GM23338 (cell line): ENCODE measurements at regions not wholly inside any gene's neighbourhood (a gene's known extent, or its start where the extent isn't known, plus 50 kb on each side); places are given as distances from the start of the nearest gene placed in this dataset.

Experiments
- ATAC-seq: fragments of 200-7000 bp; cut with Tn5 transposase; 3 replicates; pipeline ENCODE4 v1.9.1; 2020
- DNase-seq: peaks from one replicate; pipeline ENCODE4 v3.0.0-alpha.2; 2015; ENCODE audit warnings: low spot score
- H2AFZ ChIP-seq: fragments of 200-600 bp; sonication (generic); 2 replicates; pipeline ENCODE4 v1.8.0; 2016; ENCODE audit warnings: antibody characterized with exemption, mild to moderate bottlenecking, moderate library complexity
- H3F3A ChIP-seq: fragments of 200-600 bp; sonication (generic); replicated peaks from 2 replicates; pipeline ENCODE4 v1.8.0; 2017; ENCODE audit warnings: antibody characterized with exemption, mixed run types, low read depth
- H3K27ac ChIP-seq: fragments of 200-600 bp; sonication (generic); 2 replicates; pipeline ENCODE4 v1.6.1; 2016; ENCODE audit warnings: low read depth
- H3K27me3 ChIP-seq: fragments of 200-600 bp; sonication (generic); 2 replicates; pipeline ENCODE4 v1.8.0; 2016; ENCODE audit warnings: mild to moderate bottlenecking, mixed run types, moderate library complexity; ENCODE audit not compliant: insufficient read depth
- H3K36me3 ChIP-seq: fragments of 200-600 bp; sonication (generic); 2 replicates; pipeline ENCODE4 v1.8.0; 2016; ENCODE audit warnings: mild to moderate bottlenecking; ENCODE audit not compliant: insufficient read depth
- H3K4me1 ChIP-seq: fragments of 200-600 bp; sonication (generic); 2 replicates; pipeline ENCODE4 v1.8.0; 2016; ENCODE audit warnings: mild to moderate bottlenecking, moderate library complexity; ENCODE audit not compliant: insufficient read depth
- H3K4me2 ChIP-seq: fragments of 200-600 bp; sonication (generic); 2 replicates; pipeline ENCODE4 v1.7.1; 2017; ENCODE audit warnings: mixed run types
- H3K4me3 ChIP-seq: fragments of 200-600 bp; sonication (generic); 2 replicates; pipeline ENCODE4 v1.6.1; 2016; ENCODE audit warnings: mixed run types
- H3K79me2 ChIP-seq: fragments of 200-600 bp; sonication (generic); replicated peaks from 2 replicates; pipeline ENCODE4 v1.8.0; 2017; ENCODE audit warnings: mild to moderate bottlenecking; ENCODE audit not compliant: insufficient read depth
- H3K9me2 ChIP-seq: fragments of 200-600 bp; sonication (generic); 2 replicates; pipeline ENCODE4 v1.8.0; 2017; ENCODE audit not compliant: insufficient read depth
- H4K20me1 ChIP-seq: fragments of 200-600 bp; sonication (generic); replicated peaks from 2 replicates; pipeline ENCODE4 v1.8.0; 2017; ENCODE audit warnings: mild to moderate bottlenecking; ENCODE audit not compliant: insufficient read depth
- H3K27ac Mint-ChIP-seq: 2 replicates; pipeline ENCODE4 v1.8.0; 2020; ENCODE audit warnings: inconsistent platforms, mild to moderate bottlenecking, moderate library complexity, mixed read lengths
- H3K27me3 Mint-ChIP-seq: 3 replicates; pipeline ENCODE4 v1.8.0; 2022; ENCODE audit warnings: low read depth, mild to moderate bottlenecking, moderate library complexity, mixed read lengths, inconsistent platforms; ENCODE audit not compliant: insufficient read depth, poor library complexity
- H3K36me3 Mint-ChIP-seq: 3 replicates; pipeline ENCODE4 v1.8.0; 2021; ENCODE audit warnings: low read depth, mild to moderate bottlenecking, inconsistent platforms, moderate library complexity, mixed read lengths
- H3K4me1 Mint-ChIP-seq: 3 replicates; pipeline ENCODE4 v1.8.0; 2020; ENCODE audit warnings: mild to moderate bottlenecking, inconsistent platforms, mixed read lengths
- H3K4me3 Mint-ChIP-seq: 3 replicates; pipeline ENCODE4 v1.8.0; 2021; ENCODE audit warnings: moderate library complexity, mild to moderate bottlenecking, inconsistent platforms, mixed read lengths
- H3K9me3 Mint-ChIP-seq: 3 replicates; pipeline ENCODE4 v1.8.0; 2020; ENCODE audit warnings: moderate library complexity, mild to moderate bottlenecking, inconsistent platforms, mixed read lengths
- CREB1 ChIP-seq: fragments of 250-450 bp; sonication (Bioruptor Pico); IDR thresholded peaks from 2 replicates; pipeline ENCODE4 v1.5.0; 2020; ENCODE audit warnings: low read depth, mild to moderate bottlenecking, moderate library complexity
- CTCF ChIP-seq, 2 experiments: fragments of 200-600 bp in 1 of 2; sonication (generic) in 1 of 2; conservative IDR thresholded peaks; 2 replicates each; pipeline versions ENCODE4 v1.5.1 to v1.6.1; 2016 to 2017; ENCODE audit warnings: antibody characterized with exemption in 2 of 2, low read depth in 2 of 2, mild to moderate bottlenecking in 2 of 2, moderate library complexity in 1 of 2
- ETS1 ChIP-seq: IDR thresholded peaks from 2 replicates; pipeline ENCODE4 v1.6.1; 2016; ENCODE audit warnings: antibody characterized with exemption
- EZH2 ChIP-seq: fragments of 200-600 bp; sonication (generic); IDR thresholded peaks from one replicate; pipeline ENCODE4 v1.8.0; 2017; ENCODE audit warnings: antibody characterized with exemption, mild to moderate bottlenecking, low read depth; ENCODE audit not compliant: unreplicated experiment
- EZH2phosphoT487 ChIP-seq: fragments of 200-600 bp; sonication (generic); IDR thresholded peaks from one replicate; pipeline ENCODE4 v1.8.1; 2018; ENCODE audit warnings: antibody characterized with exemption; ENCODE audit not compliant: unreplicated experiment
- JUNB ChIP-seq: IDR thresholded peaks from one replicate; pipeline ENCODE4 v1.6.1; 2016; ENCODE audit warnings: antibody characterized with exemption; ENCODE audit not compliant: unreplicated experiment
- NANOG ChIP-seq: IDR thresholded peaks from 2 replicates; pipeline ENCODE4 v1.6.1; 2016; ENCODE audit warnings: antibody characterized with exemption, borderline replicate concordance
- POLR2AphosphoS5 ChIP-seq: IDR thresholded peaks from 2 replicates; pipeline ENCODE4 v1.6.1; 2016; ENCODE audit warnings: antibody characterized with exemption, low read depth
- REST ChIP-seq: IDR thresholded peaks from one replicate; pipeline ENCODE4 v1.6.1; 2018; ENCODE audit warnings: antibody characterized with exemption; ENCODE audit not compliant: unreplicated experiment
- STAT1 ChIP-seq: IDR thresholded peaks from one replicate; pipeline ENCODE4 v1.6.1; 2016; ENCODE audit warnings: antibody characterized with exemption; ENCODE audit not compliant: unreplicated experiment
- ZNF114 ChIP-seq: fragments of 250-450 bp; sonication (Bioruptor Pico); IDR thresholded peaks from 2 replicates; pipeline ENCODE4 v1.5.0; 2020; ENCODE audit warnings: mild to moderate bottlenecking, moderate library complexity
- ZNF331 ChIP-seq: fragments of 250-450 bp; sonication (Bioruptor Pico); IDR thresholded peaks from 2 replicates; pipeline ENCODE4 v1.5.0; 2020; ENCODE audit warnings: low read depth, mild to moderate bottlenecking, moderate library complexity
- ZNF462 ChIP-seq: fragments of 250-450 bp; sonication (Bioruptor Pico); IDR thresholded peaks from 2 replicates; pipeline ENCODE4 v1.5.0; 2020; ENCODE audit warnings: mild to moderate bottlenecking, moderate library complexity

- ATAC-seq (no peak), DNase-seq (no peak)
- Mint-ChIP-seq H3K27ac (no peak overlapping the region), H3K27me3 (no peaks in the 10 kb centered on the region), H3K36me3 (no peaks in the 10 kb centered on the region), H3K9me3 (peaks cover 3% of the 10 kb centered on the region; the same call in 2 of the 3 replicates), H3K4me1 (no peaks in the 10 kb centered on the region), H3K4me3 (no peak overlapping the region)
- H3K9me2 ChIP-seq = no peaks in the 10 kb centered on the region
- no peaks in the 10 kb centered on the region; the same call in 1 of the 2 replicates for H4K20me1 ChIP-seq
- H3F3A ChIP-seq = no peaks in the 10 kb centered on the region
- H2AFZ ChIP-seq = no peak overlapping the region
- no peak overlapping the region for H3K4me3 ChIP-seq
- no peak overlapping the region for H3K4me2 ChIP-seq
- H3K79me2 ChIP-seq = no peaks in the 10 kb centered on the region
- TF ChIP-seq REST = no peak
- TF ChIP-seq ZNF114 (CRISPR knock-in tag) = no peak
- TF ChIP-seq EZH2phosphoT487 = no peak
- no peak for TF ChIP-seq NANOG
- no peak for TF ChIP-seq ZNF462 (CRISPR knock-in tag)
- TF ChIP-seq CREB1 (CRISPR knock-in tag) = no peak
- TF ChIP-seq CTCF (conservative IDR thresholded peaks at IDR 0.05; ENCODE audit: low read depth in 2 of 2) = no peak
- no peak for TF ChIP-seq ZNF331 (CRISPR knock-in tag)
- no peak for TF ChIP-seq EZH2
- no peak for TF ChIP-seq JUNB
- TF ChIP-seq STAT1 = no peak
- TF ChIP-seq ETS1 = no peak
- TF ChIP-seq POLR2AphosphoS5 = no peak
- no peaks in the 10 kb centered on the region for H3K4me1 ChIP-seq
- H3K27ac ChIP-seq = no peak overlapping the region
- H3K27me3 ChIP-seq = no peaks in the 10 kb centered on the region
- no peaks in the 10 kb centered on the region for H3K36me3 ChIP-seq
These were observed 248.1 kb downstream of the KIF20B start for GRCh38 chr10:89949496-89949895.
